Aorta (tissue), 5 donors: ENCODE measurements at regions not wholly inside any gene's neighbourhood (a gene's known extent, or its start where the extent isn't known, plus 50 kb on each side); places are given as distances from the start of the nearest gene placed in this dataset.

Experiments used
- ATAC-seq: fragments of 200-7000 bp; cut with Tn5 transposase; one replicate; pipeline ENCODE4 v1.9.1; 2022; ENCODE audit warnings: moderate library complexity; ENCODE audit not compliant: low FRiP score
- DNase-seq, 2 donors: peaks; one replicate each; pipeline ENCODE4 v3.0.0-alpha.2; 2020
- H3K27ac ChIP-seq, 2 donors: one replicate each; pipeline ENCODE4 v1.5.1; 2013; ENCODE audit warnings: low read length in 2 of 2, mild to moderate bottlenecking in 2 of 2, moderate library complexity in 2 of 2, control low read depth in 1 of 2, inconsistent platforms in 1 of 2, low read depth in 1 of 2
- H3K27me3 ChIP-seq, 2 donors: one replicate each; pipeline ENCODE4 v1.6.1; 2013; ENCODE audit warnings: control low read depth in 1 of 2, low read length in 1 of 2, mild to moderate bottlenecking in 1 of 2, moderate library complexity in 1 of 2; ENCODE audit not compliant: insufficient read depth in 2 of 2, control insufficient read depth in 1 of 2
- H3K36me3 ChIP-seq, 2 donors: one replicate each; pipeline ENCODE4 v1.6.1; 2013; ENCODE audit warnings: control low read depth in 1 of 2, low read length in 1 of 2, mild to moderate bottlenecking in 1 of 2; ENCODE audit not compliant: insufficient read depth in 2 of 2, control insufficient read depth in 1 of 2
- H3K4me1 ChIP-seq, 2 donors: one replicate each; pipeline ENCODE4 v1.6.1; 2013; ENCODE audit warnings: low read length in 2 of 2, control low read depth in 1 of 2, mild to moderate bottlenecking in 1 of 2, moderate library complexity in 1 of 2; ENCODE audit not compliant: insufficient read depth in 2 of 2, control insufficient read depth in 1 of 2
- H3K4me3 ChIP-seq, 2 donors: one replicate each; pipeline ENCODE4 v1.5.1; 2013; ENCODE audit warnings: low read length in 2 of 2, control low read depth in 1 of 2, mild to moderate bottlenecking in 1 of 2
- H3K9me3 ChIP-seq: one replicate; pipeline ENCODE4 v1.6.1; 2013; ENCODE audit warnings: mild to moderate bottlenecking, low read length; ENCODE audit not compliant: control insufficient read depth
- WGBS, 2 donors: extraction: QIAGEN DNeasy Blood & Tissue Kit; methylation state at CpG; one replicate each; pipeline ENCODE4 v1.1.7; 2013; 5-methylcytosine and 5-hydroxymethylcytosine counted together
- intact Hi-C, 2 donors: fragments of 100-400 bp; cut with DNase I; formaldehyde crosslinking; loops; one replicate each; pipeline versions ENCODE4 v1.14.2 to v1.15.0; 2022
- donor health status: healthy with polysubstance abuse.
- donor health status: Bipolar disorder and iron deficiency.
- donor health status: DM: no; HTN: no; CAD: no.
- donor health status: DM: no; HTN: no; CAD: no.
- donor health status: DM: yes; HTN: yes; CAD: no.

- H3K4me1 ChIP-seq, result no peaks in the 10 kb centered on the region
- no peaks in the 10 kb centered on the region for H3K9me3 ChIP-seq
- no peaks in the 10 kb centered on the region for H3K27me3 ChIP-seq
- no peak overlapping the region for H3K27ac ChIP-seq
- ATAC-seq (no peak), DNase-seq (no peak)
- H3K4me3 ChIP-seq, result no peak overlapping the region
- H3K36me3 ChIP-seq, result no peaks in the 10 kb centered on the region
- WGBS, 2 donors, result 97 to 98% methylated on average over 2 of the region's 2 CpGs
- intact Hi-C loops, result no loop called here
Measured at GRCh38 chr13:40171566-40171965, 494.9 kb downstream of the FOXO1 start.

GRCh38 chr13:40172149-40172591 lies 494.3 kb downstream of the FOXO1 start:
- ATAC-seq, result no peak
- 32 to 40% methylated on average over 30 to 32 of the region's 32 CpGs for WGBS, 2 donors
- intact Hi-C loops, result no loop called here

GRCh38 chr13:40172878-40173277 lies 493.6 kb downstream of the FOXO1 start:
- Histone ChIP-seq H3K9me3 (no peaks in the 10 kb centered on the region), H3K27ac (no peak overlapping the region), H3K4me1 (no peaks in the 10 kb centered on the region), H3K27me3 (no peaks in the 10 kb centered on the region), H3K4me3 (no peak overlapping the region), H3K36me3 (no peaks in the 10 kb centered on the region)
- 91 to 92% methylated on average over 7 of the region's 7 CpGs for WGBS, 2 donors
- intact Hi-C loops, result no loop called here
- DNase-seq (no peak), ATAC-seq (no peak)

More at GRCh38 chr13:40172149-40172591, 494.3 kb downstream of the FOXO1 start:
- Histone ChIP-seq H3K4me1 (no peaks in the 10 kb centered on the region), H3K27me3 (no peaks in the 10 kb centered on the region), H3K36me3 (no peaks in the 10 kb centered on the region), H3K9me3 (no peaks in the 10 kb centered on the region), H3K27ac (no peak overlapping the region), H3K4me3 (no peak overlapping the region)
- DNase-seq, result no peak

GRCh38 chr13:40175639-40176038 lies 490.8 kb downstream of the FOXO1 start:
- H3K27me3 ChIP-seq, result no peaks in the 10 kb centered on the region
- no peak for ATAC-seq
- DNase-seq, result no peak
- no peaks in the 10 kb centered on the region for H3K36me3 ChIP-seq
- H3K4me1 ChIP-seq, result no peaks in the 10 kb centered on the region
- H3K9me3 ChIP-seq, result no peaks in the 10 kb centered on the region
- H3K27ac ChIP-seq, result no peak overlapping the region
- H3K4me3 ChIP-seq, result no peak overlapping the region
- intact Hi-C loops, result no loop called here

DNA sequence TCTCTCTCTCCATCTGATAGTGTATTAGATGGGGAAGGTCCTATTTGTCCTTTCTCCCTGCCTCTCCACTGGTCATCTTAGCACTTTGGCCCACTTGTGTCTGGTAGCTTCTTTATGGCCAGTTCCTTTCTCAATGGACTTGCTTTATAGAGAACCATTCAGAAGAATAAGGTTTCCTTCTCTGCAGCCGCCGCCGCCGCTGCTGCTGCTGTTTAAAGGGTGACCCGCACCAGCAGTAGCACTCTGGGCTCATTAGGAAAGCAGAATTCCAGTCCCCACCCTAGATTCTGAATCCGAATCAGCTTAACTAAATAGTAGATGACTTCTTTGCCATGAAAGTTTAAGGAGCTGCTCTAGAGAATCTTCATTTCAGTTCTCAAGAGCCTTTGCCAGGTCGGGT lies 490.2 kb downstream of the FOXO1 start:
- WGBS, 2 donors, result 96 to 97% methylated on average over 7 of the region's 7 CpGs
- H3K4me3 ChIP-seq, result no peak overlapping the region
- H3K27me3 ChIP-seq, result no peaks in the 10 kb centered on the region
- no peaks in the 10 kb centered on the region for H3K4me1 ChIP-seq
- H3K27ac ChIP-seq, result no peak overlapping the region
- DNase-seq (no peak), ATAC-seq (no peak)
- H3K36me3 ChIP-seq, result no peaks in the 10 kb centered on the region
- no peaks in the 10 kb centered on the region for H3K9me3 ChIP-seq
- intact Hi-C loops, result no loop called here

DNA sequence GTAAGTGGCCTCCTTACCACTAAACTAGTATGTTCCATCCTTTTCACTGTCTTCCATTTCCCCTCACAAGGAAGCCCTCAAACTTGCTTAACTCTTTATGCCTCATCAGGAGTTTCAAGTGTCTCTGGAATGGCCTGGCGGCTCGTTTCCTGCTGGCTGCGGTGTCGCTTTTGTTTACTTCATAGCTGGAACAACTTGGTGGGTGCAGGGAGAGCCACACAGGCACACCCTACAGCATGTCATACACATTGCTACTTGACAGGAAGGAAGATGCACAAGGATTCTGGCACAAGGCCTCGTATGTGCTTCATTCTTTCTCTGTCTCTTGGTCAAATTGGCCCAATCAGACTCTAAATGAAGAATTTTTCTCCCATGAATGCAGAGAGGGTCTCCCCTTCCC lies 488.3 kb downstream of the FOXO1 start:
- Histone ChIP-seq H3K4me3 (no peak overlapping the region), H3K9me3 (no peaks in the 10 kb centered on the region), H3K27me3 (no peaks in the 10 kb centered on the region), H3K27ac (no peak overlapping the region), H3K4me1 (no peaks in the 10 kb centered on the region), H3K36me3 (no peaks in the 10 kb centered on the region)
- DNase-seq, result no peak
- no peak for ATAC-seq
- intact Hi-C loops, result no loop called here
- WGBS, 2 donors, result 95% methylated on average over 5 of the region's 5 CpGs

GRCh38 chr13:40179445-40180281 lies 486.8 kb downstream of the FOXO1 start:
- no peak overlapping the region for H3K27ac ChIP-seq
- 89 to 91% methylated on average over 3 of the region's 3 CpGs for WGBS, 2 donors
- H3K36me3 ChIP-seq, result no peaks in the 10 kb centered on the region
- H3K4me3 ChIP-seq, result no peak overlapping the region
- H3K9me3 ChIP-seq, result no peaks in the 10 kb centered on the region
- H3K4me1 ChIP-seq, result no peaks in the 10 kb centered on the region
- no peak for DNase-seq
- intact Hi-C loops, result no loop called here
- H3K27me3 ChIP-seq, result no peaks in the 10 kb centered on the region
- ATAC-seq, result no peak

DNA sequence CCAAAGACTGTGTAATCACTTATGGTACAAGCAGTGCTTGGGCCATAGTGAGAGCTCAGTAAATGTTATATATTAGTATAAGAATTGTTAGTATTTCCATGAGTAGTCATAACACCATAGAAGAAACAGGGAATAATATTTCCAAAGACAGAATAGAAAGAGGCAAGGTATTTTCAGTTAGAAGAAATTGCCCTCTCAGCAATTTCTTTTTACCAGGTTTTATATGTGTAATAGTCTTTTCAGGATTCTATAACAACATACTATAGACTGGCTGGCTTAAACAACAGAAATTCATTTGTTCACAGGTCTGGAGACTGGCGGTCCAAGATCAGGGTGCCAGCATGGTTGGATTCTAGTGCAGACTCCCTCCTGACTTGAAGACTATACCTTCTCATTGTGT lies 485.7 kb downstream of the FOXO1 start:
- intact Hi-C loops, result no loop called here
- DNase-seq, result no peak
- Histone ChIP-seq H3K4me1 (no peaks in the 10 kb centered on the region), H3K4me3 (no peak overlapping the region), H3K36me3 (no peaks in the 10 kb centered on the region), H3K27me3 (no peaks in the 10 kb centered on the region), H3K27ac (no peak overlapping the region), H3K9me3 (no peaks in the 10 kb centered on the region)
- ATAC-seq, result no peak
- WGBS, 2 donors, result 96 to 100% methylated on average over 1 of the region's 1 CpG

DNA sequence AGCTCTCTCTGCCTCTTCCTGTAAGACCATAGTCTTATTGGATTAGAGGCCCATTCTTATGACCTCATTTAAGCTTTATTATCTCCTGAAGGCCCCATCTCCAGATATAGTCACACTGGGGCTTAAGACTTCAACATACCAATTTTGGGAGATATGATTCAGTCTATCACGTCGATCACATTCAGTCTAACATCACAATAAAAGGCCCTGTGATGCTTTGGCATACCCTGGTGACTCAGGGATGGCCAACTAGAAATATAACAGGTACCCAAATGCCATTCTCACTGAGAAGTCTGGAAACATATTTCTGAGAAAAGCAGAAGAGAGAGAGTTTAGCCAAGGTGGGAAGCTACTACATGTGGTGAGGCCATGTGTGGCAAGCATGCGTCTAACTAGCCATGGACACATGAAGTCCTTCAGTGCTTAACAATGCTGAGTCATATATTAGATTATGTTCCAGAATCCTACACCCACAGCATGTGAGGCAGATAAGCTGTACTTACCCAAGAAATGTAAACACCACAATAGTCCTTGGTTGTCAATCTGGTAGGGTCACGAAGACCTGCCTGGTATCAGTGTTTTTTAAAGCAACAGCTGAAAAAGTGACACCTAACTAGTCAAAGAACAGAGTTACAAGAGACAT lies 485.1 kb downstream of the FOXO1 start:
- no peak overlapping the region for H3K4me3 ChIP-seq
- WGBS, 2 donors, result 72 to 75% methylated on average over 4 of the region's 4 CpGs
- no peaks in the 10 kb centered on the region for H3K27me3 ChIP-seq
- H3K4me1 ChIP-seq, result no peaks in the 10 kb centered on the region
- no peak for ATAC-seq
- no peak for DNase-seq
- no peak overlapping the region for H3K27ac ChIP-seq
- no peaks in the 10 kb centered on the region for H3K9me3 ChIP-seq
- no peaks in the 10 kb centered on the region for H3K36me3 ChIP-seq
- intact Hi-C loops, result no loop called here
